ENCODE measurements at regions not wholly inside any gene's neighbourhood (a gene's known extent, or its start where the extent isn't known, plus 50 kb on each side); places are given as distances from the start of the nearest gene placed in this dataset.
"Not testable (repeated sequence)": the region's sequence is repeated elsewhere in the genome, so short reads cannot be mapped to it uniquely, and the experiment has no call there.

DNA sequence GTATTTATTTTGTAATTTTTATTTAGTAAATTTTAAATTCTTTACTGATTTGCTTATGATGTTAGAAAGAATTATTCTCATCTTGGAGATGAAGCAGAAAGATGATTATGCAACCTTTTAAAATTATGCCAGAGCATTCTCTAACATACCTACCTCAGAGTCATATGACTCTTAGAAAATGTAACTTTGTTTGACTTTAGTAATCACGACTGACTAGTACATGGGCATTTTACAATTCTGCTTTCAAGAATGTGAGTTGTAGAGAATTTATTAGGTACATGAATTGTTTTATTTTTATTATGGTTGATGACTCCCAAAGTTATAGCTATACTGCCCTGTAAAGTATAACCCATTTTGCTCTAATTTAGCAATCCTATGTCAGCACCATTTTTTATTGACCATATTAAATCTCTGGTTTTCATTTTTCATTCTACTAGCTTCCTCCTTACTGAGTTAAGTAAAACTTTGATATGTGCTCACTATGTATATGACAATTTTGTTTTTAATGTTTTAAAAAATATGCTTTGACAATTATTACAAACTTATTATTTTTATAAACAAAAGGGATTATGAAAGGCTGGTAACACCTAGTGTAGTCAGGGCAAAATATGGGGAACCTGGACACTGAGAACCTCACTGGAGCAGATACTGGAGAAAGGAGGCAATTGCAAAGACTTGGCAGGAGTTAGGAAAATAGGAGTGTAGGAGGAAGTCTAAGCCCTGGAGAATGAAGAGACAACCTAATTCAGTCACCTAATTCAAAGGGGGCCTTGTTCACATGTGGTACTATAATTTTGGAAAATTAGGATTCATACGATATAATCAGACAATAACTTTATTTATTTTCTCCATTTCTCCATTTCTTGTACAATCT, 249.7 kb upstream of the DAB2 start:
- no peak for DNase-seq

DNA sequence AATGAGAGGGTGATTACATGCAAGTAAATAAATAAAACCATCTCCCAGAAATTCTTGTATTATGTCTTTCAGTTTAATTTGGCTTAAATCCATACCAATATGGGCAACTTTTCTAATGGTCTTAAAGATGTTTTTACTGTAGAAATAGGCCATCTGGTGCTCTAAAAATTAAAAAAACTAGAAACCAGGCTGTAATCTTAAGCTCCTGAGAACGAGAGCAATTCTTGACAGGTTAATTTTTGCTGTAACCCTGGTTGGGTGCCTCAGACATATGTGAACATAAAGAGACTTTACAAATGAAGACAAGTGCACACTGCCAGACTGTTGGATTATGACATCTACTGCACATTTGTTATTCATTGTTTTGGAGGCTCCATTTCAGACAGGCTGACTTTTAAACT, 246.8 kb upstream of the DAB2 start:
- DNase-seq = no peak

DNA sequence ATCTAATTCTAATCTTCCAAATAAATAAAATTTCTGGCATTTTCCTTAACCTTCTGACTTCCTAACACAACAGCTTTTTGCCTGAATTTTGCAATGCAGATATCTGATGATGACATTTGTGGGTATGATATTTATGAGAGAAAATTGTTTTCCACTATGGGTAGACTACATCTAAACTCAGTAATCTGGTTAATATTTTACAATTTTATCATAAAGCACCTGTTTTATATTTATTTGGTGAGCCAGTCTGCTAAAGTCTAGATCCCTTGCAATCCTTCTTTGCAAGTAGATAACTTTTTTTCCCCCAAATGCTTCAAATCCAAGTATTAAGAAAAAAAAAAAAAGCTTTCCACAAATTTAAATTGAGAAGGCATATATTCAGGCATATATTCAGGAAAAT, 246.2 kb upstream of the DAB2 start:
- no peak for DNase-seq

DNA sequence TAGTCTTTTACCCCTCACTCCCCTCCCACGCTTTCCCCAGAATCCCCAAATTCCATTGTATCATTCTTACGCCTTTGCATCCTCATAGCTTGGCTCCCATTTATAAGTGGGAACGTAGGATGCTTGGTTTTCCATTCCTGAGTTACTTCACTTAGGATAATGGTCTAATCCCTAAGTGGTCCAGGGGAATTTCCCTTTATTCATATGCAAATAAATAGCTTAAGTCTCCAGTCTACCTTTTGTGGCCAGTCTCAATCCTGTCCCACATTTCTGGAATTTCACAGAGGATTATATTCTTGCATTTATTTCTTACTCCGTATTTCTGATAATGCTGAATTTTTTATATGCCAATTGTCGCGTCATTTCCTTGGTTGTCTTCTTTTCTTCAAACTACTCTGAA, 245.6 kb upstream of the DAB2 start:
- no peak for DNase-seq

DNA sequence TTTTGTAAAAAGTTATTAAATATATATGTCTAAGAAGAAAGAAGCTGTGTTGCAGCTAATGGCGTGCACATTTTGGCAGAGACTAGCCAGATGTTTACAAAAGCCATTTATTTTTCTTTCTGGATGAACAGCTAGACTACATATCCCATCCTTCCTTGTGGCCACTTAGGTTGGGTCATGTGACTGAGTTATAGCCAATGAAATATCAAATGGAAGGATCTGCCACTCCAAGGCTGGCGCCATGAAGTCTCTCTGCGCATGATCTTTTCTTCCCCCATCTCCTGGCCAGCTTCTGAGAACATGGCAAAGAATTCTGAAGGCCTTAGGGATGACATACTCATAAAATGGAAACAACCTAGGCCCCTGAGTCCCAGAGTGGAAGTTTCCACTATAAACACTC, 244.2 kb upstream of the DAB2 start:
- DNase-seq = no peak

DNA sequence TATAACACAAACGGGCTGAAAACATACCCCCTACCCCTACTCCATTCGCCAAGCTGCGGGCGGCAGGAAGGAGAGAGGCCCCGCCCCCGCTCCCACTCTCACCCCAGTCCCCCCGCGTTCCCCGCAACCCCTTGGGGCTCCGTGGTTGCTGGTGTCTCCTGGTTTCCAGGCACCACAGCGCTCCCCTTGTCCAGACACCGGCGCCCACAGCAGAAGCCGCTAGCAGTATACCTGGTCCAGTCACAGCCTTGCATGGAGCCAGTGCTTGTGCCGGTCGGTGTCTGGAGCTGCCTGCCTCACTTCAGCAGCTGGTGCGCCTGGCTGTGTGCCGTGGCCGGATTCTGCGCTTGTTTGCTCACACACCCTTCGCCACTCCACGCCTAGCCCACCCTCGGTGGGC, 240.5 kb upstream of the DAB2 start:
- DNase-seq = no peak

DNA sequence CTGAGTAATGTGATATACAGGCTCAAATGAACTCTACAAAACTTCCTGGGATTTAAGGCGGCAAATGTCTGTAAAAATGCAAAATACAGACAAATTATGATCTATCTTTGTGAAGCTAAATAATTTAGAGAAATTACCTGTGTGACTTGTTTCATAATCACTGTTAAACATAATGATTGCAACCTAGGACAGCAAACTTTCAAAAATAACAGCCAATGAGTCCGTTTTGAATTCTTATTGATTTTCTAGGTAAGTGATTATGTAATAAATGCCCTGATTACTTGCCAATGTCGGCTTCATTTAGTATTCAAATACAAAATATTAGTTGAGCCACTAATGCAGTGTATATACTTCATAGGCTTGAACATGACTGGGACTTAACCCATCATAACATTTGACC, 238.2 kb upstream of the DAB2 start:
- no peak for DNase-seq

DNA sequence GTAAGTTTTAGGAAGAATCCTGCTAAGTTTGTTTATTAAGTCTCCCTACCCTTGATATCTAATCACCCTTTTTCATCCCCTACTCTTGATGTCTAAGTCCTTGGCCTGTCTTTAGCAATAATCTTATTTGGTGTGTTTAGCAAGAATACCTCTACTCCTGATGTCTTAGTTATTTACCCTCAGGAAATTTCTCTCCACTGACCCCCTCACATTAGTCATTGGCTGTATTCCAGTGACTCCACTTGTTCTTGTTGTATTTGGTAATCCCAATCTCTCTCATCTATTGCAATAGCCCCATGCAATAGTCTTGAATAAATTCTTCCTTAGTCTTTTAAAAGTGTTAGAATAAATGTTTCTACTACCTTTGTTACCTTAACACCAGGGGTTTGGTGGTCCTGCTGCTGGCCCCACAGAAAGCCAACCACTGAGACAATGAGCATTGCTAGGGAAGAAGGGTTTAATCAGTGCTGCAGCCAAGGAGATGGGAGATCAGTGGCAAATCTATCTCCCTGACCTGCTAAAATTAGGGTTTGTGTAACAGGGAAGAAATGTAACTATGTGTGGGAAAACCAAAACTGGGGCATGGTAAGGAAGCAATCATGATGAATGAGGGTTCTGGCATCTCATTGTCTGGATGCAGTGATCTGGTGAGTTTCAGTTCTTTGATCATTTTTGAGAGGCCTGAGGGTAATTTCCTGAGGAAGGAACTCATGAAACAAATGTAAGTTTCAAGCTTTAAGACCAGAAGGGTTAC, 236.4 kb upstream of the DAB2 start:
- no peak for DNase-seq

DNA sequence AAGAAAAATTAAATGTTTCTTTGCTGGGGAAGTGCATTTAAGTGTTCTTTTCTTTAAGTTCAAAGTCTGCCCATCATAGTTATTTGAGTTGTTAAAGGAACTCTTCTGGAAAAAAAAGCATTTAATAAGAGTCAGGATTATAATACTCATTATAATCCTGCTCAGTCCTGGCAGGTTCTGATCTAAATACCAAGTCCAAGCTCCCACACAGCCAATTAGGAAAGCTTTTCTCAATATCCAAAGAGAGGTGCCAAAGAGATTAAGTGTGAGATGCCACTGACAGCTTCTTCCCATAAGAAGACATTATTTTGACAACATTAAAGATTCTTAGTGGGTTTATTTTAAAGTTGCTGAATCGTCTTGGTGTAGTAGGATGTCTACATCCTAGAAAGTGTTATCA, 235.2 kb upstream of the DAB2 start:
- no peak for DNase-seq

DNA sequence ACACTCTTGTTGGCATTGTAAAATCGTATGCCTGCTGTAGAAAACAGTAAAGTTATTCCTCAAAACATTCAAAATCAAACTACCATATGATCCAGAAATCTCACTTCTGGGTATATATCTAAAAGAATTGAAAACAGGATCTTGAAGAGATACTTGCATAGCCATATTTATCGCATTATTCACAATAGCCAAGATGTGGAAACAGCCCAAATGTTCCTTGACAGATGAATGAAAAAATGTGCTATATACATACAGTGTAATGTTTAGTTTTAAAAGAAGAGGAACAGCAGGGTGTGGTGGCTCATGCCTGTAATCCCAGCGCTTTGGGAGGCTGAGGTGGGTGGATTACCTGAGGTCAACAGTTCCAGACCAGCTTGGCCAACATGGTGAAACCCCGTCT, 234.1 kb upstream of the DAB2 start:
- no peak for DNase-seq

DNA sequence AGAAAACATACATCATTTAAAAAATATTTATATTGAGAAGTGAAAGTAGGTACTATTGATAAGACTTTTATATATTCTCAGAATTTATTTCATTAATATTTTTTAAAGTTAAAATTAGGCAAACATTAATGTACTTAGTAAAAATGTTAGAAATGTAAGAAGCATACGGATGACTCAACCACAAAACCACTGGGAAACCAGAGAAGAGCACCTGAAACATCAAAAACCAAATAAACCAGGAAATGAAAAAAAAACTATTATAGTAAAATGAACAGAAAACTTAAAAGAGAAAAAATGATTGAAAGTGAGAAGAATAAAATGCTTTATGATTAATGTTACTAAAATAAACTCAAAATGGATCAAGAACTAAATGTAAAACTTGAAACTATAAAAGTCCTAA, 233.2 kb upstream of the DAB2 start:
- no peak for DNase-seq

DNA sequence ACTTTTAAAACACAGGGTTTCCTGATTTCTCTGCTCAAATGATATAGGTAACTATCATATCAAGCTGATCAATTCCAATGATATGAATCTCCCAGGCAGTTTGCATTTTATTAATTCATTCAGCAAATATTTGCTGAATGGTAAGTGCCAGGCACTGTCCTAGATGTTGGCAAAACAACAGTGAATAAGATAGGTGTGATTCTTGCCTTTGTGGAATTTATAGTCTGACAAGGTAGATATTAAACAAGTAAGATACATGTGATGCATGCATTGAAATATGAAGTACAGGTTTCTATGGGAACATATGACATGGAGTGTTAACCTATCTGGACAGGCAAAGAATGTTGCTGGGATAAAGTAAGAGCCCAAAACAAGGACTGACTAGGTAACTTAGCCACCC, 231.8 kb upstream of the DAB2 start:
- no peak for DNase-seq

DNA sequence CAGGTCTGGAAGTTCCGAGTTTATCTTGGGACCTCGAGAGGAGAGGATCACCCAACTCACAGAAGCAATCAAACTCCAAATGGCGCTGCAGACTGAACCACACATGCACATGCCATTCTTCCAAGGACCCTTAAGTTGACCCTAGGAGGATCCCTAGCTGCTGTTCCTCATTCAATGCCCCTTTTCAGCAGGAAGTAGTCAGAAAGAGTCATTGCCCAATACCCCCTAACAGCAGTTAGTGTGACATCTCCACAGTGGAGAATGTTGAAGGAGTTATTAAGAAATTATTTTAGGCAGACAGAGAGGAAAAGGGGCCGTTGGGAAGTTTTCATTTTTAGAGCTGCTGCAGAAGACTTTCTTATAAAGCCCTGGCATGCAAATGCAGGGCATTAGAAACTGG, 229.9 kb upstream of the DAB2 start:
- peak; percentile 12 for DNase-seq

DNA sequence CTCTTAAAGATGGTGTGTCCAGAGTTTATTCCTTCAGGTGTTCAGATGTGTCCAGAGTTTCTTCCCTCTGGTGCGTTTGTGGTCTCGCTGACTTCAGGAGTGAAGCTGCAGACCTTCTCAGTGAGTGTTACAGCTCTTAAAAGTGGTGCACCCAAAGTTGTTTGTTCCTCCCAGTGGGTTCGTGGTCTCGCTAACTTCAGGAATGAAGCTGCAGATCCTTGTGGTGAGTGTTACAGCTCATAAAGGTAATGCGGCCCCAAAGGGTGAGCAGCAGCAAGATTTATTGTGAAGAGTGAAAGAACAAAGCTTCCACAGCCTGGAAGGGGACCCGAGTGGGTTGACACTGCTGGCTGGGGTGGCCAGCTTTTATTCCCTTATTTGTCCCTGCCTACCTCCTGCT, 227.7 kb upstream of the DAB2 start:
- not testable (repeated sequence) for DNase-seq

DNA sequence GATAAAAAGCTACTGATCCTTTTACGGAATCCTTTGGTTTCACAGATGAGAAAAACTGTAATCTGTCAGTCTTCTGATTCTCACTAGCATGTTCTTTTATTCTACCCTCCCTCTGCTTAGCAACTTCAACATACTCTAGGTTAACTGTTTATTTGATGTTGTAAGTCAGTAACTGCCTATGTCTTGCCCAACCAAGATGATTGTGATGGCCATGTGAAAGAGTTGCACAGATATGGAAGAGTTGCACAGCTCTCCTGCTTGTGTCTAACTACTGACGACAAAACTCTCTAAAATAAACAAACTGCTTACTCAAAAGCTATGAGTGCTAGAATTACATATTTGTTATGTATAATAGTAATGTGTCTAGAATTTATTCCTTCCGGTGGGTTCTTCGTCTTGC, 227.3 kb upstream of the DAB2 start:
- DNase-seq = no peak

DNA sequence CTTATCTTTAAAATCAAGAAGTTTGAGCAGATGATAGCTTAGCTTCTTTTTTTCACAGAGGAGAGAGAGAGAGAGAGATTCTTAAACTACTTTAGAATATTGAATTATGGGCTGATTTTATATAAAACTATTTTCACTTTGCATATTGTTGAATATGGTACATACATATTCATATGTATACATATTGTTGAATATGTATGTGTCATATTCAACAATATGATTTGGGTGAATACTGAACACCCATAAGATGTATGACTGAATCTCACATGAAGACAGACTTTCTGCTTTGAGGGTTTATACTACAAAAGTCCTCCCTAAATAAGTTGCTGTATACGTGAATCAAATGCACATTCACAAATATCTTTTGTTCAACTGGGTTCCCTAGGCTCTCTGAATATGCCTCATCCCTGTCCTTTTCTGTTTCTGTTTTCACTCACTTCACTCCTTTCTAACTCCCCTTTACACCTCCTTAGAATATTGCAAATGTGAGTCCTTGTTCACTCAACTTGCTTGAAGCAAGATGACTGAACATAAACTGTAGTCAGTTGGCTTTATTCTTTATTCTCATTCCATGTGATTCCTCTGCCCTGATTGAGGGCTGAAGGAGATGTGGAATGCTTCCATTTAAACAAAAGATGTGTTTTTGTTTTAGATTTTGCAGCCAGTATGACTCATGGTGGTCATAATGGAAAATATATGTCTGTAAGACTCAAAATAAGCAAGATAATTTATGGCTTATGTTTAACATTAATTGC, 225.4 kb upstream of the DAB2 start:
- no peak for DNase-seq

DNA sequence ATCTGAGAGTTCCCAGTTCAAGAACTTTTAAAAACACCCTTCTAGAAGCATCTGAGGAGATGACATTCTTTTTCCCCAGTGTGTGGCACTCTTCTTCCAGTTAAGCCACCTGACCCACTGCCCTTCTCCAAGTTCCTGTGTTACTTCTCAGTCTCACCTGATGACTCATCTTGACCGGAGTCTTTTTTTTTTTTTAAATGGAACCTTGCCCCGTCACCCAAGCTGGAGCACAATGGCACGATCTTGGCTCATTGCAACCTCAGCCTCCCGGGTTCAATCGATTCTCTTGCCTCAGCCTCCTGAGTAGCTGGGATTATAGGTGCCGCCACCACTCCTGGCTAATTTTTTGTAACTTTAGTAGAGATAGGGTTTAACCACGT, 224.1 kb upstream of the DAB2 start:
- DNase-seq = no peak

DNA sequence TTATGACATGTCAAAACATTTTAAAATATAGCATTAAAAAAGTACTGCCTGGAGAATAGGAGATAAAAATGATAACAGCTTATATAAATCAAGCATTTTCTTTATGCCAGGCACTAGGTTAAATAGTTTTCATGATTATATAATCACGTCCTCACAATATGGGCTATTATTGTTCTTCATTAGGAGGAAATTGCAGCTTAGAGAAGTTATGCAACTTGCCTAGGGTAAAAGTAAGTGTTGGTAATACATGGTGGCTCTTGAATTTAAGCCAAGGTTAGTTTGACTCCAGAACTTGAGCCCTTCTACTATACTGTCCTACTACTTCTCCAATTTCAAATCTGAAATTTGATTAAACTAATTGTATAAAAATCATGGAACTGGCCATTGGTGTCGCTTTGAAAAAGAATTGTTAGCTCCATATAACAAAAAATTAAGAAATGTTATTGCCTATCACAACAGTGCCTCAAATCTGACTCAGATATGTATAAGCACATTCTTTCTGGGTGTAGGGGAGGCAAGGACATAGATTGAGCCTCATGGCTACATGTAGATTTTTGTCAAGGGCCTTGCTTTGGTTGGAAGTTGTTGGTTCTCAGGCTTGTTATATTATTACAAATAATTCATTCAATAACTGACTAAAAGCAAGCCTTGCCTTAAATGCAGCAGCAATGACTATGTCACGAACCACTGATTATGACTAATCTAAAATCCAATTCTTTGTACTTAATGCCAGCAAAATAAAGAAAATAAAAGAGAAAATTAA, 223.5 kb upstream of the DAB2 start:
- no peak for DNase-seq

DNA sequence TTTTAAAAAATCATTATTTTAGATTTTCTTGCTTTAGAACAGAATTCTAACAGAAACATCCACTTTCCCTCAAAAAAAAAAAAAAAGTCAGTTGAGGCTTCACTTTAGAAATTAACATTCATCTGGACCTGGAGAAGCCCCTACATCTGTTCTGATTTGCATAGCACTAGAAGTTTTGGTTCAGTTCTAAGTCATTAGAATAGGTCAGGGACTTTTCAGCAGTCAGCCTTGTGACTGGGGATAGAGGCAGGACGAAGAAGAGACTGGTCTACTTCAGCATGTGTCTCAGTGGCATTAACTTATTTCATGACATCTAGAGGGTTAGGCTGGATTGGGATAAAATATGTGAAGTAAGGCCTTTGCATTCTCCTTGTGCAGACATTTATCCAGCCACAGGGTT, 215.8 kb upstream of the DAB2 start:
- no peak for DNase-seq

DNA sequence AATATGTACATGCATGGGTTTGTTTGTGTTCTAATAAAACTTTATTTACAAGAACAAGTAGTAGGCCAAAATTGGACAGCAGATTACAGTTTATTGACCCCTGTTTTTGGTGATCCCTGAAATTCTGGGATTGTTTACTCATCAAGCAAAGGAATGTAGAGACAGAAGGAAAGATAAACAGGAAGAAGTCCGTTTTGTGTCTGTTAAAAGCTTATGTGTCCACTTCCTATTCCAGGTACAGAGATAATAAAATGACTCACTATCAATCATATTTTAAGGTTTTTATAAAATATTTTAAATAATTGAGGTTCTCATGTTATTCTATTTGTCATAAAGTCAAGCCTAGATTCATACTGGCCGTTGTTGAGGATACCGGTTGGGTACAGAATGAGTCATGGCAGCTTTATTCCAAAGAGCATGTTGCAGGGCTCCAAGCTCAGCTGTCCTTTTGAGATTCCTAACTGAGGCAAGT, 214.9 kb upstream of the DAB2 start:
- DNase-seq = no peak

DNA sequence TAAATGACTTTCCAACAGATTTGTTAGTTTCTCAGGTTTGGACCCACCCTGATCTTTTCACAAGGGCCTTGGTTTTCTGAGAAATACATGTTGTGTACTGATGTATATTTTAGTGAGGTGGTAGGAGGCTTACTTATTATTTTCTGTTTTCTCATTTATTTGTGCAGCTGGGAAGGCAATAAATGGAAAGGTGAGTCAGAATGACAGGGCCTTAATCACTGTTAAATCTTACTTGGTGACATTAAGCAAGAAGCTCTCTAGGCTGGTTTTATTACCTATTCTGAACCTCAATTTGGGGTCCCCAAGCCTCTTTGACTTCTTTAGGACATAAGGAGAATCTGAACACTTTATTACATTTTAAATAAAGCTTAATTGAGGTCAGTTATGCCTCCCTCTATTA, 214.0 kb upstream of the DAB2 start:
- no peak for DNase-seq

DNA sequence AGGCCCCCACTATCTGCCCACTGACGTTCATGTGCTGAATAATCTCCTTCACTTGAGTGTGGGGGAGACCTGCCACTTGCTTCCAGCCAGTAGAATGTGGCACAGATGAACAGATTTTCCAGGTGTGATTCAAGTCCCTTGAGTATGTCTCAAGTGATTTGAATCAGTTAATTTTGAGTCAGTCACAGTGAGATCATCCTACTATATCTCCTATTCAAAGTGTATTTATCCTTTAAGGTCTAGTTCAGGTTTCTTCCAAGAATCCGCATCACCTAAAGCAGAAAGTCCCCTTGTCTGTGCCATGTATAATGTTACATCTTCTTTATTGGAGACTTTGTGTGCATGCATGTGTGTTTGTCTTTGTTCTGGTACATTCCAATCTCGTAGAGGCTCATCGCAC, 208.3 kb upstream of the DAB2 start:
- no peak for DNase-seq

DNA sequence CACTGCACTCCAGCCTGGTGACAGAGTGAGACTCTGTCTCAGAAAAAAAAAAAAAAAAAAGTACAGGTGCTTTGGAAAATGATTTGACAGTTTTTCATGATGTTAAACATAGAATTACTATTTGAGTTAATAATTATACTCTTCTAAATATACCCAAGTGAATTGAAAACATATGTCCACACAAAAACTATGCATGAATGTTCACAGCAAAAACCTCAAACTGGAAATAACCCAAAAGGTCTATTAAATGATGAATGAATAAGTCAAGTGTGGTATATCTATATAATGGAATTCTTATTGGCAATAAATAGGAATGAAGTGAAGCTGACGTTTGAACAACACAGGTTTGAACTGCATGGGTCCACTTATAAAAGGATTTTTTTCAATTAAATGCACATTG, 207.2 kb upstream of the DAB2 start:
- DNase-seq = no peak

Measured in Kasumi-1 (cell line).